ENCODE measurements at regions not wholly inside any gene's neighbourhood (a gene's known extent, or its start where the extent isn't known, plus 50 kb on each side); places are given as distances from the start of the nearest gene placed in this dataset.

DNA sequence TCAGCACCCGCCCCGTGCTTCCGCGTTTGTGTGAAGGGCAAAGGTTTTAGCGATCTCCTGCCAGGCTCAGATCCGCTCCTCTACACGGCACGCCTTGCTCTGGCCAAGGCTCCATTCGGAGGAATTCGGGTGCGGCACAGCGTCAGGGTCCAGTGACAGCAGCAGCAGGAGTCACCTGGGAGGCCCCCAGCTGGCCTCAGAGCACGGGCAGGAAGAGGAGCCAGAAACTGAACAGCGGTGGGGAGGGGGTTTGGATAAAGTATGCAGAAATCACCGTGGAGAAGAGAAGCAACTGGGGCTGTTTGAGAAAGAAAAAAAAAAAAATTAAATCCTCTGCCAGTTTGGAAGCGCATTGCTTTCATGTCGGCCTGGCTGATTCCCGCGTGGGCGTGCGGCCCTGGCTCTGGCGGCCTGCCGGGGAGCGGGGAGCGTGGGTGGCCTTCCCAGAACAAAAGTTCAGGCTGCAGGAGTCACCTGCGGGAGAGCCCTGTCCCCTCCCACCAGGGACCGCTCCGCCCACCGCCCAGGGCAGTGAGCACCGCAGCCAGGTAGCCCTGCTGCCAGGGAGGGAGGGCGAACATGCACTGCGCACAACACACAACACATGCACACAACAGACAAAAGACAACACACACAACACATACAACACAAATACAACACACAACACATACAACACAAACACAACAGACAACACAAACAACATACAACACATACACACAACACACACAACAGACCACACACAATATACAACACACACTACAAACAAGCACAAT lies 107.6 kb downstream of the ETS2 start:
- TF ChIP-seq, protein P1, sequence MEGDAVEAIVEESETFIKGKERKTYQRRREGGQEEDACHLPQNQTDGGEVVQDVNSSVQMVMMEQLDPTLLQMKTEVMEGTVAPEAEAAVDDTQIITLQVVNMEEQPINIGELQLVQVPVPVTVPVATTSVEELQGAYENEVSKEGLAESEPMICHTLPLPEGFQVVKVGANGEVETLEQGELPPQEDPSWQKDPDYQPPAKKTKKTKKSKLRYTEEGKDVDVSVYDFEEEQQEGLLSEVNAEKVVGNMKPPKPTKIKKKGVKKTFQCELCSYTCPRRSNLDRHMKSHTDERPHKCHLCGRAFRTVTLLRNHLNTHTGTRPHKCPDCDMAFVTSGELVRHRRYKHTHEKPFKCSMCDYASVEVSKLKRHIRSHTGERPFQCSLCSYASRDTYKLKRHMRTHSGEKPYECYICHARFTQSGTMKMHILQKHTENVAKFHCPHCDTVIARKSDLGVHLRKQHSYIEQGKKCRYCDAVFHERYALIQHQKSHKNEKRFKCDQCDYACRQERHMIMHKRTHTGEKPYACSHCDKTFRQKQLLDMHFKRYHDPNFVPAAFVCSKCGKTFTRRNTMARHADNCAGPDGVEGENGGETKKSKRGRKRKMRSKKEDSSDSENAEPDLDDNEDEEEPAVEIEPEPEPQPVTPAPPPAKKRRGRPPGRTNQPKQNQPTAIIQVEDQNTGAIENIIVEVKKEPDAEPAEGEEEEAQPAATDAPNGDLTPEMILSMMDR (IDR thresholded peaks at IDR 0.05) = no peak
- TF ChIP-seq POLR2A (IDR thresholded peaks at IDR 0.05) = no peak

Data from lower leg skin (tissue), 3 donors.